ENCODE measurements at regions not wholly inside any gene's neighbourhood (a gene's known extent, or its start where the extent isn't known, plus 50 kb on each side); places are given as distances from the start of the nearest gene placed in this dataset.
"Not testable (repeated sequence)": the region's sequence is repeated elsewhere in the genome, so short reads cannot be mapped to it uniquely, and the experiment has no call there.

DNA sequence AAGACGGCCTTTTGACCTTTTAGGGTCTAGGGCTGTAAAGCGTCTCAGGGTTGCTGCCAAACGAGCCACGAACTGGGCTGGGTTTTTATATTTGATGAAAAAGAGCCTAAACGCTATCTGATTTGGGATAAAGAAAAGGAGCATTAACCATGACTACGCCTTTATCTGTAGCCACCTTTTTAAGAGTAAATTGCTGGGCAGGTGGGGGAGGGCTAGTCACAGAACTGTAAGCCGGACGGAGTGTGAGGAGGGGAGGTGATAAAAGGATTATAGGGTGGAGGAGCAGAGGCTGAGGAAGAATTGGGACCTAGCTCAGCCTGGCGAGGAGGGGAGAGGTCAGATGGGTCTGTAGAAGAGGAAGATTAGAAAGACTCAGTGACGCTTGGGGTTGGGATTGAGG is 419.5 kb upstream of the LMO3 start:
- FAIRE-seq; H3K9ac ChIP-seq (ENCODE audit: insufficient read depth in 1 of 2, low read depth in 2 of 2, low read length in 2 of 2); ATAC-seq; in situ Hi-C loops (cut with MboI); H3K4me3 ChIP-seq; H3K27me3 ChIP-seq (ENCODE audit: control insufficient read depth in 2 of 2, insufficient read depth in 2 of 2, low read length in 2 of 2); H4K20me1 ChIP-seq (replicated peaks; ENCODE audit: control insufficient read depth, insufficient read depth, low read length); POLR2A ChIA-PET; H3K9me1 ChIP-seq (ENCODE audit: control insufficient read depth, insufficient read depth, low read length); CTCF ChIA-PET (ENCODE audit: low intra/inter-chr PET ratio); H3K4me1 ChIP-seq (replicated peaks in 1 of 2; ENCODE audit: control insufficient read depth in 2 of 2, insufficient read depth in 2 of 2, low read length in 2 of 2); H2AFZ ChIP-seq (ENCODE audit: low read depth, low read length); H3K4me2 ChIP-seq (ENCODE audit: insufficient read depth, low read length); intact Hi-C loops (cut with micrococcal nuclease); BruUV-seq (replicated peaks); H3K79me2 ChIP-seq (ENCODE audit: control insufficient read depth, insufficient read depth, low read length); H3K9me3 ChIP-seq (replicated peaks; ENCODE audit: control insufficient read depth, insufficient read depth, low read depth, low read length); H3K27ac ChIP-seq (ENCODE audit: extremely low read depth, low read depth, low read length); H3K36me3 ChIP-seq (ENCODE audit: control insufficient read depth, insufficient read depth, low read length); DNase-seq (ENCODE audit: extremely low read depth in 1 of 4, low spot score in 3 of 4): not testable (repeated sequence)
- WGBS (ENCODE audit: insufficient coverage, low coverage, missing lambda C conversion rate) = 9% methylated on average over 6 of the region's 10 CpGs

DNA sequence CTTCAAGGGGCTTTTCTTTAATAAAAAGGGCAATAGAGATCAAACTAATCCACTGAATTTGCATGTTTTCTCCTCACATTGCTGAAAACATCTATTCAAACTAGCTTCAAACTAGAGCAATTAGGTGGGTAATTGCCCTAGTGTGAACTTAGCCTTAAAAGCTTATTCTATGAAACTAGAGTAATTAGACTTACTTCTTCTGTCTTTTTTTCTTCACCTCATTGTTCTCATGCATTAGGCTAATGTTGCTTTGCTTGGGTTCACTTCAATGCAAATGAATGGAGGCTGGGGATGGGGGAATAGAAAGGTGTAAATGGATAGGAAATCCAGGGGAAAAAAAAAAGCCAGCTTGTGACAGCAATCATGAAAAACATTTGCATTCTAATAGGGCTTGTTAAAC is 414.8 kb upstream of the LMO3 start:
- in situ Hi-C loops (cut with MboI) (no loop called here), intact Hi-C loops (cut with micrococcal nuclease) (no loop called here)
- DNase-seq (ENCODE audit: extremely low read depth in 1 of 4, low spot score in 3 of 4) = no peak
- no peaks in the 10 kb centered on the region for H4K20me1 ChIP-seq (replicated peaks; ENCODE audit: control insufficient read depth, insufficient read depth, low read length)
- no peaks in the 10 kb centered on the region for H3K4me1 ChIP-seq (replicated peaks in 1 of 2; ENCODE audit: control insufficient read depth in 2 of 2, insufficient read depth in 2 of 2, low read length in 2 of 2)
- H3K4me3 ChIP-seq = no peak overlapping the region
- H3K4me2 ChIP-seq (ENCODE audit: insufficient read depth, low read length) = no peak overlapping the region
- ATAC-seq = no peak
- POLR2A ChIA-PET = no interaction called here
- BruUV-seq (replicated peaks) = no TSS peak
- H3K27me3 ChIP-seq (ENCODE audit: control insufficient read depth in 2 of 2, insufficient read depth in 2 of 2, low read length in 2 of 2) = no peaks in the 10 kb centered on the region
- no peak overlapping the region for H3K27ac ChIP-seq (ENCODE audit: extremely low read depth, low read depth, low read length)
- no peaks in the 10 kb centered on the region for H3K9me1 ChIP-seq (ENCODE audit: control insufficient read depth, insufficient read depth, low read length)
- FAIRE-seq = no peak
- H3K79me2 ChIP-seq (ENCODE audit: control insufficient read depth, insufficient read depth, low read length) = no peaks in the 10 kb centered on the region
- H3K36me3 ChIP-seq (ENCODE audit: control insufficient read depth, insufficient read depth, low read length) = no peaks in the 10 kb centered on the region
- no peak overlapping the region for H2AFZ ChIP-seq (ENCODE audit: low read depth, low read length)
- no peaks in the 10 kb centered on the region for H3K9me3 ChIP-seq (replicated peaks; ENCODE audit: control insufficient read depth, insufficient read depth, low read depth, low read length)
- H3K9ac ChIP-seq (ENCODE audit: insufficient read depth in 1 of 2, low read depth in 2 of 2, low read length in 2 of 2) = no peak overlapping the region
- CTCF ChIA-PET (ENCODE audit: low intra/inter-chr PET ratio) = no interaction called here
- TF ChIP-seq MIER1 (IDR thresholded peaks at IDR 0.05; ENCODE audit: low read depth) (no peak), ZFP1 (CRISPR knock-in tag; IDR thresholded peaks at IDR 0.05) (no peak), ZNF785 (CRISPR knock-in tag; IDR thresholded peaks at IDR 0.05) (no peak), SIN3A (IDR thresholded peaks at IDR 0.05; ENCODE audit: borderline replicate concordance in 2 of 2, control insufficient read depth in 1 of 2, low read depth in 2 of 2, low read length in 2 of 2) (no peak), PHF21A (IDR thresholded peaks at IDR 0.05; ENCODE audit: borderline replicate concordance, low read depth) (no peak), PRMT5 (CRISPR knock-in tag; IDR thresholded peaks at IDR 0.05) (no peak), MXD1 (CRISPR knock-in tag; IDR thresholded peaks at IDR 0.05; ENCODE audit: borderline replicate concordance, poor library complexity, severe bottlenecking) (no peak)
- TF ChIP-seq, protein P1, sequence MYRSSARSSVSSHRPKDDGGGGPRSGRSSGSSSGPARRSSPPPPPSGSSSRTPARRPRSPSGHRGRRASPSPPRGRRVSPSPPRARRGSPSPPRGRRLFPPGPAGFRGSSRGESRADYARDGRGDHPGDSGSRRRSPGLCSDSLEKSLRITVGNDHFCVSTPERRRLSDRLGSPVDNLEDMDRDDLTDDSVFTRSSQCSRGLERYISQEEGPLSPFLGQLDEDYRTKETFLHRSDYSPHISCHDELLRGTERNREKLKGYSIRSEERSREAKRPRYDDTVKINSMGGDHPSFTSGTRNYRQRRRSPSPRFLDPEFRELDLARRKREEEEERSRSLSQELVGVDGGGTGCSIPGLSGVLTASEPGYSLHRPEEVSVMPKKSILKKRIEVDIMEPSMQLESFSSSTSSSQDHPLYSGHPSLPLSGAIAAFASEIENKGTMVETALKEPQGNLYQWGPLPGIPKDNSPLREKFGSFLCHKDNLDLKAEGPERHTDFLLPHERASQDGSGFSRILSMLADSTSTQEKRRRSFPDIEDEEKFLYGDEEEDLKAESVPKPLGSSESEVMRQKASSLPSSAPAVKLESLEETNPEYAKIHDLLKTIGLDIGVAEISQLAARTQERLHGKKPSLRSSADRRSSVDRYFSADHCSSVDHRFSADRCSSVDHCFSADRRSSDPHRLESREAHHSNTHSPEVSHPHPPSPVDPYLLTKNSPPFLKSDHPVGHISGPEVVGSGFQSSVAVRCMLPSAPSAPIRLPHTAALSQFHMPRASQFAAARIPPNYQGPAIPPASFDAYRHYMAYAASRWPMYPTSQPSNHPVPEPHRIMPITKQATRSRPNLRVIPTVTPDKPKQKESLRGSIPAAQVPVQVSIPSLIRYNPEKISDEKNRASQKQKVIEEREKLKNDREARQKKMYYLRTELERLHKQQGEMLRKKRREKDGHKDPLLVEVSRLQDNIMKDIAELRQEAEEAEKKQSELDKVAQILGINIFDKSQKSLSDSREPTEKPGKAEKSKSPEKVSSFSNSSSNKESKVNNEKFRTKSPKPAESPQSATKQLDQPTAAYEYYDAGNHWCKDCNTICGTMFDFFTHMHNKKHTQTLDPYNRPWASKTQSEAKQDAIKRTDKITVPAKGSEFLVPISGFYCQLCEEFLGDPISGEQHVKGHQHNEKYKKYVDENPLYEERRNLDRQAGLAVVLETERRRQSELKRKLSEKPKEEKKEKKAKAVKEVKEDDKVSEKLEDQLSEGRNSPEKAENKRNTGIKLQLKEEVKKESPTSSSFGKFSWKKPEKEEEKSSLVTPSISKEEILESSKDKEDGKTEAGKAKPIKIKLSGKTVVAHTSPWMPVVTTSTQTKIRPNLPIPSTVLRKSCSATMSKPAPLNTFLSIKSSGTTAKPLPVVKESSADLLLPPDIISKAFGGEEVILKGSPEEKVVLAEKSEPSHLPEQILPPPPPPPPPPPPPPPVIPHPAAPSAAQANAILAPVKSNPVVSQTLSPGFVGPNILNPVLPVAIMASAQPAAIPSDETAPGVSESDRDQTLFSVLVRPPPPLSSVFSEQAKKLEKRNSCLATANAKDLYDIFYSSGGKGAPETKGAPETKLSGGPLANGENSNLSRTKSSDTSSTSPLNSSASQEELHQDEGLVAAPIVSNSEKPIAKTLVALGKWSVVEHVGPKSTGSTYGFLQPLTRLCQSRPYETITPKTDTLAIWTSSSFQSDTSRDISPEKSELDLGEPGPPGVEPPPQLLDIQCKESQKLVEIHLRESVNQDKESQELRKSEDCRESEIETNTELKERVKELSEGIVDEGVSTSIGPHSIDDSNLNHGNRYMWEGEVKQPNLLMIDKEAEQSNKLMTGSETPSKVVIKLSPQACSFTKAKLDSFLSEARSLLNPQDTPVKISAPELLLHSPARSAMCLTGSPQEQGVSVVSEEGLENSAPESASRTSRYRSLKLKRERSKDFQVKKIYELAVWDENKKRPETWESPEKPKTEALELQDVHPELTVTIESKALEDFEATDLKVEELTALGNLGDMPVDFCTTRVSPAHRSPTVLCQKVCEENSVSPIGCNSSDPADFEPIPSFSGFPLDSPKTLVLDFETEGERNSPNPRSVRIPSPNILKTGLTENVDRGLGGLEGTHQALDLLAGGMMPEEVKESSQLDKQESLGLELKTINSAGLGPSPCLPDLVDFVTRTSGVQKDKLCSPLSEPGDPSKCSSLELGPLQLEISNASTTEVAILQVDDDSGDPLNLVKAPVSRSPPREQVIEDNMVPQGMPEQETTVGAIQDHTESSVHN (IDR thresholded peaks at IDR 0.05; ENCODE audit: borderline replicate concordance in 1 of 2, low read depth in 1 of 2) = no peak

Measured in K562 (cell line).